ENCODE measurements at regions not wholly inside any gene's neighbourhood (a gene's known extent, or its start where the extent isn't known, plus 50 kb on each side); places are given as distances from the start of the nearest gene placed in this dataset.
"Not testable (repeated sequence)": the region's sequence is repeated elsewhere in the genome, so short reads cannot be mapped to it uniquely, and the experiment has no call there.

GRCh38 chr6:27804851-27805250 is 107.3 kb downstream of the OR2B2 start:
- DNase-seq, result no peak

DNA sequence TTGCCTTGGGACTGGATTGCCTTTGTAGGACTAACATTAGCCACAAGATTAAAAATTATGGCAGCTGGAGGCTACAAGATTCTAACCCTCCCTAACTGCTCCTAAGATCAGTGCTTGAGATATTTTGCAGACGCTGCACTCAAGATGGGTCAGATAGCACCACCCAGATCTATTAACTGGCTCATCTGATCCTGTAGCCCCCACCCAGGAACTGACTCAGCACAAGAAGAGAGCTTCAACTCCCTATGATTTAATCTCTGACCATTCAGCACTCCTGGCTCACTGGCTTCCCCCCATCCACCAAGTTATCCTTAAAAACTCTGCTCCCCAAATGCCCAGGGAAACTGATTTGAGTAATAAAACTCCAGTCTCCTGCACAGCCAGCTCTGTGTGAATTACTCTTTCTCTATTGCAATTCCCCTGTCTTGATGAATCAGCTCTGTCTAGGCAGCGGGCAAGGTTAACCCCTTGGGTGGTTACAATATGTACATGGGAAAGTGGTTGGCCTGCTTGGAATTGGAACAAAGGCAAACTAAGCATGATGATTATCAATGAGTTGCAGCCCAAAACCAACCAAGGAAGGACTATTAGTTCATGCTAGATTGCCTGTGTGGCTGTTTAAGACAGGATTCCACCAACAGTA is 111.3 kb downstream of the OR2B2 start:
- no peak for DNase-seq

- no peak for DNase-seq
Observed at GRCh38 chr6:27797960-27798359, 114.2 kb downstream of the OR2B2 start.

DNA sequence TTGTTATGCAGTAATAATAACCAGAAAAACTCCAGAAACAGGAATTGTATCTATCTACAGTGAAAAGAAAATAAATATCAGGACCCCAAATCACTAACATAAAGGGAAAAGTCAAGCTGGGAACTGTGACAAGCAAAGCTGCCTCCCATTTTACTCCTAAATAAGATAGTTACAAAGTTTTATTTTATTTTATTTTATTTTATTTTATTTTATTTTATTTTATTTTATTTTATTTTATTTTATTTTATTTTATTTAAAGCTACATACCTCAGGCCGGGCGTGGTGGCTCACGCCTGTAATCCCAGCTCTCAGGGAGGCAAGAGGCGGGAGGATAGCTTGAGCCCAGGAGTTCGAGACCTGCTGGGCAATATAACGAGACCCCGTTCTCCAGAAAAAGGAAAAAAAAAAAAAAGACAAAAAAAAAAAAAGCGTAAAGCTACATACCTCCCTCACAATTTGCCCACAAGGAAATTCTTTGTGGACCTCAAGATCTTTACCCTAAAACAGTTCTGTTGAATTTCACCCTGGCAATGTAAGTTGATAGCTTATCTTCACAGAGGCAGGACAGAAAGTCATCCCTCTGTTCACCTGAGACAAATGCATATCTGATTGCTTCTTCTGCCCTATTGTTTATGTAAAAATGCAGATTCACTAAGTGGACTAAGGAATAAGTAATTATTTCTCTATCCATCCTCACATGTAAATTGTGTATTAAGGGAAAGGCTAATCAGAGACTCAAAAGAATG is 115.3 kb downstream of the OR2B2 start:
- DNase-seq, result not testable (repeated sequence)

DNA sequence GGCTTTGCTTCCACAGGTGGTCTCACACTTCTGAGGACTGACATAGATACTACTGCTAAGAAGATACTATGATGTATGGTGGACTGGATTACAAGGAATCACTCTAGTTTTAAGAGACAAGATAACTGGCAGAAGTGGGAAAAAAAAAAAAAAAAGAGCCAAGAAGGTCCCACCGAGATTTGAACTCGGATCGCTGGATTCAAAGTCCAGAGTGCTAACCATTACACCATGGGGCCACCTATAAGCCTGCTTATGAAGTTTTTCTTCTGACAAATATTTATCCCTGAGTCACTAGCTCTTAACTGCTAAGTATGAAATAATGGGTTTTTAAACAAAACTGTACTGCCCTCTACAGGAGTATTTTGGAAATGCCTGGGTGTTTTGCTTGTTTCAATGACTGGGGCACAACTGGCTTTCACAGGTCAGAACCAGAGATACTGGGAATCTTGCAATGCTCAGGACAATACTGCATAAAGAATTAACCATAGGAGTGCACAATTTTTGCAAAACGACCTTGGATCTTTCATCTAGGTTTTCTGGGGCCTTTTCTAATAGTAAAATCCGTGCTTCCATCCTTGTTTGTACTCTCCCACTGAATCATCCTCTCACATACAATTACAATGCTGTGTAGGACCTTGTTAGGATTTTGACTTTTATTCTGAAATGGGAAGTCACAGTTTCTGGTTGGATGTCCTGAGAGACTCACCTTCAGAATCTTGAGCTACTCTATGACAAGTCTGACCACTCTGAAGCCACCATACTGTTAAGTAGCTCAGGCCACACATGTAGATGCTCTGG is 116.3 kb downstream of the OR2B2 start:
- DNase-seq, result peak; percentile 88

DNA sequence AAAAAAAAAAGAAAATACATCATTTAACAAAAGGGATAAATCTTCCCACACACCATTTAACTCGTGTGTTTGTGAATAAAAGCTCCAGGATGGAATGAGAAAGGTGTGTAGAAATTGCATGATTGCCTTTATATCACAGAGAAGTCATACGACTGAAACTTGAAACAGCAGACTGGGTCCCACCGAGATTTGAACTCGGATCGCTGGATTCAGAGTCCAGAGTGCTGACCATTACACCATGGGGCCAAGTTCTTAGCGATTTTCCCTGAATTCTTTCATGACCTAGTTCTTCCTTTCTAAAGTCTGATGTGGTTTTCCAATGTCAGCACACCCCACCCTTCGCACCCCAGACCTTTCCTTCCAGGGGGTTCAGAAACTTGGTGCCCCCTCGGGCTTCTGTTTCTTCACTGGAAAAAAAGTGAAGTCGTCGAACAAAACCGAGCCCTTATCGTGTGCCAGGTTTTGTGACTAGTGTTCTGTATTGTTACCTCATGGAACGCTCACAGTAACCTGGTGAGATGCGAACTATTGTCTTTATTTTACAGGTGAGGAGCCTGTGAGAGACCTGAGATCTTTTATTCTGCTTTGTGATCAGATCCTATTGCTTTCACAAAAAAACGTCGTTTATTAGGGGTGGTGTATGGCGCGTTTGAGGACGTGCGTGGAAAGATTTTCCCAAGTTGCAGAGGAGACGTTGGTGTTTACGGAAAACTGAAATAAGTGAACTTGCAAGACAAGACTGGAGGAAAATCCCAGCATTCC is 120.8 kb downstream of the OR2B2 start:
- no peak for DNase-seq

DNA sequence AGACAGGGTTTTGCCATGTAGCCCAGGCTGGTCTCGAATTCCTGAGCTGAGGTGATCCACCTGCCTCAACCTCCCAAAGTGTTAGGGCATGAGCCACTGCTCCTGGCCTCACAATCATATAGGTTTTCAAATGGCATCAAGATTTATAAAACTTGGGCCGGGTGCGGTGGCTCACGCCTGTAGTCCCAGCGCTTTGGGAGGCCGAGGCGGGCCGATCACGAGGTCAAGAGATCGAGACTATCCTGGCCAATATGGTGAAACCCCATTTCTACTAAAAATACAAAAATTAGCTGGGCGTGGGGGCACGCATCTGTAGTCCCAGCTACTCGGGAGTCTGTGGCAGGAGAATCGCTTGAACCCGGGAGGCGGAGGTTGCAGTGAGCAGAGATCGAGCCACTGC is 123.8 kb downstream of the OR2B2 start:
- DNase-seq, result not testable (repeated sequence)

DNA sequence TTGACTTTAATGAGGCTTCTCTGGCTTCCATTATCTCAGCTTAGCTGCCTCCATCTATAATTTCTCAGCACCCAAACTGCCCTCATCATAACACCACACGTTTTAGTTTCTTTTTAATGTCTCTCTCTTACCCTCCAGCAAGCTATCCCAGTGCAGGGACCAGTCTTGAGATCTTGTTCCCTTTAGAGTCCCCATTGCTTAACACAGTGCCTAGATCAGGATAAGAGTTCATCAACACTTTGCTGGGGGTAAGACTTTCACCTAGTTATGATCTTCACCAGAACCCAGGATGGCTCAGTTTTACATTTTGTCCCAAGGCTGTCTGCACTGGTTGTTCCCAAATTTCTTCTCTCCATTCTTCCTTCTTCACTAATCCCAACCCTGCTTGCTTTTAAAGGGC is 126.1 kb downstream of the OR2B2 start:
- no peak for DNase-seq

DNA sequence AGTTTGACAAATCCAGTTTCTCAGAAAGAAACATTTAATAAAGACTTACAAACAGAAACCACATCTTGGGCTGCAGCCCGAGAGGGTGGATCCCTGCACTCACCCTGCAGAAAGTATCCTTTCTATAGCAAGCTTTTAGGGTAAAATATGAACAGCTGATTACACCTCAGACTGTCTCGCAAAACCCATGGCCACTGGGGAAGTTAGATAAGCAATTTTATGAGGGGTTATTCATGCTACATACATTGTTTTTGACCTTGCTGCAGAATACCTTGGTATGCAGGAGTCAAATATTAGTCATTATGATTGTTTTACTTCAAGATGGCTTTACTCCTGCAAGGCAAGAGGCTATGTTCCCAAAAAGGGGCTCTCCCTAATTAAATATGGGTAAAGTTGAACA is 126.9 kb downstream of the OR2B2 start:
- no peak for DNase-seq

- no peak for DNase-seq
Observed at GRCh38 chr6:27782748-27783147, 129.4 kb downstream of the OR2B2 start.

DNA sequence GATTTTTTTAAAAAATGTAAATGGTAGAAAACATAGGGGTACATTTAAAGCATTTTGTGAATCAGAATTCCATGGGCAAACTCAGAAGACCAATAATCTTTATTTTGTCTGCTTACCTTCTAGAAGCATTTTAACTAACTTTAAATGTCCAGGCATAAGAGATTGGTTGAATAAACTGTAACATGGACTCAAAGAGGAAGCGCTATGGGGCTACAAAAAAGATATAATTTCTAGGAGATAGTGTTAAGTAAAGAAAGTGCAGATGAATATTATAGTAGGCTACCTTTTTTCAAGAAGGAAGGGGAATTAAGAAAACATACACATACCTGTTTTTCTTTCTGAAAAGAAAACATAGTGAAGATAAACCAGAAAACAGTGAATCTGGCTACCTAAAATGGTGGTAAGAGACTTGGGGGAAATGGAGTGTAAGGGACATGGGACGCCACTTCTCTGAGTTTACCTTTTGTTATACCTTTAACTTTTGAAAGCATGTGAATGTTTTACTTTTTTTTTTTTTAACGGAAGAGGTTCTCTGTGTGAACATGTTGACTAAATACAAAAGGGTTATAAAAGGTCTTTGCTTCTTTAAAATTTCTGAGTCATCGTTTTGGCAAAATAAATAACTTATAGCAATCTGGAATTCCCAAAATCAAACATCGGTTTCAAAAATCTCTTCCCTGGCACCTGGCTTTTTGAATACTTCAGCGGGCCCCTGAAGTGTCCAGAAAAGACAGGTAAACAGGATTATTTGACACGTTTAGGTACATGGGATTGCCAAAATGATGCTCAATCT is 133.4 kb downstream of the OR2B2 start:
- DNase-seq, result no peak

DNA sequence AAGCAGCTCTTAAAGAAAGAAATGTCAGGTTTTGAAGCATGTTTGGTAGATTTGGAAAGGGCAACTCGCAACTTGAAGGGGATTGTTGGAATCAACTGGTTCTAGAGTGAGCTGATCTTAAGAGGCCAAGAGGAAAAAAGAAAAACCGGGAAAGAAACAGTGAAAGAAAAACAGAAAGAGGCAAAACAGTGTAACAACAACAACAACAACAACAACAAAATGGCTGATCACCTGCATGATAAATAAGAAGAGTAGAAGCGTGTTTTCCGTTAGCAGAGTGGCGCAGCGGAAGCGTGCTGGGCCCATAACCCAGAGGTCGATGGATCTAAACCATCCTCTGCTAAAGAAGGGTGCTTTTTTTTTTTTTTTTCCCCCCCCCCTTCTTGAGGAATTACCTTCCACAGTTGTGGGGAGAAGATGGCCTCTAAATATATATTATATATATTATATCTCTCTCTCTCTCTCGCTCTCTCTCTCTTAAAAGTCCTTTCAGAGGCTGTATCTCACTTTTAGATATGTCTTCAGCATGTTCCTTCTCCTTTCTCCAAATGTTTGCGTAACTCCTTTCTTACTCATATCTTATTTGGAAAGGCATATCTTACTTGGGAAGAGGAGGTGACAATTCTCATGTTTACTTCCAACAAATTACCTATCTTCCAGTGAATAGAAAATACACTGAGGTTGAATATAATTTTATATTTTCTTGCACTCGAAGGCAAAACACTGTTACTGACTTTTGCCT is 134.4 kb downstream of the OR2B2 start:
- no peak for DNase-seq

- DNase-seq, result no peak
Observed at GRCh38 chr6:27777126-27777525, 135.1 kb downstream of the OR2B2 start.

- DNase-seq, result no peak
Observed at GRCh38 chr6:27776504-27776903, 135.7 kb downstream of the OR2B2 start.

- DNase-seq, result no peak
Observed at GRCh38 chr6:27775796-27776184, 136.4 kb downstream of the OR2B2 start.

DNA sequence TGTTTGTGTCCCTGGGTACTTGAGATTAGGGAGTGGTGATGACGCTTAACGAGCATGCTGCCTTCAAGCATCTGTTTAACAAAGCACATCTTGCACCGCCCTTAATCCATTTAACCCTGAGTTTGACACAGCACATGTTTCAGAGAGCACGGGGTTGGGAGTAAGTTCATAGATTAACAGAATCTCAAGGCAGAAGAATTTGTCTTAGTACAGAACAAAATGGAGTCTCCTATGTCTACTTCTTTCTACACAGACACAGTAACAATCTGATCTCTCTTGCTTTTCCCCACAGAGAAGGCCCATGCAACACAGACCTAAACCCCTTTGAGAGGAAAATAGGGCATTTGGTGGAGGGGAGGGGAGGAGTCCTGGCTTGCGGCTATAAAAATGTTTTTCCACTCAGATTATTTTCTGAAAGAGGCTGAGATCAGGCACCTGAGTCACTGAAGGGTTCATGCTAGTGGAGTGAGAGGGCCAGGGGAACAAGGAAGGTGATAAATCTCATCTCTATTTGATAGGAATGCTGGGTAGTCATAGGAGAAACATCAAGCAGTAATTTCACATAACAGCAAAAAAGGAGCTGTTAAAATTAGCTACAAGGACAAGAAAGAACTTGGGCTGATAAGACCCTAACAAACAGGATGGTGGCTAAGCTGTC is 136.9 kb downstream of the OR2B2 start:
- not testable (repeated sequence) for DNase-seq

GRCh38 chr6:27774264-27774600 is 138.0 kb downstream of the OR2B2 start:
- DNase-seq, result not testable (repeated sequence)

GRCh38 chr6:27773542-27774263 is 138.5 kb downstream of the OR2B2 start:
- DNase-seq, result not testable (repeated sequence)

DNA sequence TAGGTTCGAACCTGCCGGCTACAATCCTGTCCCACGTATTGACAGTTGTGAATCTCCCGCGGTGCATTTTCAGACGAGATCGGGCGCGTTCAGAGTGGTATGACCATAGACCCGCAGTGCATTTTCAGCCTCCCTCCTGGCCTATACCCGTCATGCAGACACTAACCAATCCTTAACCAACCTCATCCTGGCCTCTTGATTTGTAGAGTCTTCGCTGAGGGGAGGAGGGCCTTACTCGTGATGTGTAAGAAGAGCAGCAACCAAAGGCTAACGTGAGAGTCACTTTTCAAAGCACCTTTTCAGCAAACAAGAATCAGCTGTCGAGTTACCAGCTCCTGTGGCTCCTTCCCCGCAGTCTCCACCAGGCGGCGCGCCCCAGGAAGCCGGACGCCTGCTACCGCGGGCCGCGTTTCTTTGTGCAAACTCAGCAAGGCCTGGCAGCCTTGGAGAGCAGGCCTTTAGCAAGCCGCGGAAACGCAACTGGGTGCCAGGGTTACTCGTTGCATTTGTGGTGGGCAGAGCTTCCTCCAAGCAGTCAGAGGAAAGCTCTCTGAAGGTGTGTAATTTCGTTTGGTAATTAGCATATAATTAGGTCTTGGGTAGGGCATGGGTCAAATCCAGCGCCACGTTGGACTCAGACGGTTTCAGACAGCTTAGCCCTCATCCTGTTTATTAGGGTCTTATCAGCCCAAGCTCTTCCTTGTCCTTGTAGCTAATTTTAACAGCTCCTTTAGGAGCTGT is 139.8 kb downstream of the OR2B2 start:
- peak; percentile 87 for DNase-seq

- DNase-seq, result no peak
Observed at GRCh38 chr6:27771235-27771634, 141.0 kb downstream of the OR2B2 start.
